ENCODE measurements at regions not wholly inside any gene's neighbourhood (a gene's known extent, or its start where the extent isn't known, plus 50 kb on each side); places are given as distances from the start of the nearest gene placed in this dataset.

GRCh38 chr6:96276305-96276704 lies 245.3 kb upstream of the UFL1 start:
- H3K9me3 Mint-ChIP-seq (ENCODE audit: unreplicated experiment) = no peaks in the 10 kb centered on the region
- TF ChIP-seq CTCF (IDR thresholded peaks at IDR 0.05; ENCODE audit: unreplicated experiment) = no peak
- no peak for DNase-seq (ENCODE audit: low spot score)
- H3K4me3 Mint-ChIP-seq (ENCODE audit: unreplicated experiment) = no peak overlapping the region
- H3K27me3 Mint-ChIP-seq (ENCODE audit: unreplicated experiment) = no peaks in the 10 kb centered on the region
- H3K36me3 Mint-ChIP-seq (ENCODE audit: low read depth, unreplicated experiment) = no peaks in the 10 kb centered on the region
- no peak overlapping the region for H3K27ac Mint-ChIP-seq (ENCODE audit: unreplicated experiment)
- no peaks in the 10 kb centered on the region for H3K4me1 Mint-ChIP-seq (ENCODE audit: unreplicated experiment)

- Mint-ChIP-seq H3K9me3 (ENCODE audit: unreplicated experiment) (no peaks in the 10 kb centered on the region), H3K4me1 (ENCODE audit: unreplicated experiment) (no peaks in the 10 kb centered on the region), H3K27ac (ENCODE audit: unreplicated experiment) (no peak overlapping the region), H3K27me3 (ENCODE audit: unreplicated experiment) (no peaks in the 10 kb centered on the region), H3K36me3 (ENCODE audit: low read depth, unreplicated experiment) (no peaks in the 10 kb centered on the region), H3K4me3 (ENCODE audit: unreplicated experiment) (no peak overlapping the region)
- no peak for TF ChIP-seq CTCF (IDR thresholded peaks at IDR 0.05; ENCODE audit: unreplicated experiment)
- no peak for DNase-seq (ENCODE audit: low spot score)
These were observed 244.8 kb upstream of the UFL1 start for GRCh38 chr6:96276856-96277255.

DNA sequence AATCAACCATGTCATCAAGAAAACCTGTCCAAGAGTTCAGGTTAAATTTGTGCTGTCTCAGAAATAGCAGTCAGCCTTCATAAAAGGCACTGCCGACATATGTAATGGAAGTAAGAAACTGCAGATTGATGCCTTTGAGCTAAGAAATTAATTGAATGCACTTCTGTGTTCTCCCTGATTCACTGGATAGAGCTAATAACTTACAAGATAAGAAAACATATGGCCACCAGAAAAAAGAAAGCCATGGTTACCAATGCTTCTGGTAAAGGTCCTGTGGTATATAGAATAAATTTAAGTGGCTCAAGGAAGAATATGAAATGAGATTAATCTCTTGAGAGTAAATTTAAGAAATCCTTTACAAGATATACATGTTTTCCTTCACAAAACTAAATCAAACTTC lies 242.5 kb upstream of the UFL1 start:
- no peak overlapping the region for H3K4me3 Mint-ChIP-seq (ENCODE audit: unreplicated experiment)

DNA sequence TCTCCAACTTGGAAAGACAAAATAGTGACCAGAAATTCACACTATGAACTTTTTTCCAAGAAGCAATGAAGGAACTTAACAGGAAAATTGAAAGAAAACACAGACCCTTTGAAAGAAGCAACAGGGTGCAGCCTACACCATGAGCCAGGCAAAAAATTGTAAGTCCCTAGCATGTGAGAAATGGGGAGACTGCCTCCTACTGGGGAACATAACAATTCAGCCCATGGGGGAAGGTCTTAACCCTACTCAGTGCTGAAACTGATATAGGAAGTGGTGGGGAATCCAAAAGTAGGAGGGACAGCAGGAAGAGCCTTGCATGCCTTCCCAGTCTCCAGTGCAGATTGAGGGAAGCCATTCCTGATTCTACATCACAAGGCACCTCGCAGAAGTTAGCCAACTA lies 235.1 kb upstream of the UFL1 start:
- Mint-ChIP-seq H3K4me1 (ENCODE audit: unreplicated experiment) (no peaks in the 10 kb centered on the region), H3K27ac (ENCODE audit: unreplicated experiment) (no peak overlapping the region), H3K9me3 (ENCODE audit: unreplicated experiment) (no peaks in the 10 kb centered on the region), H3K36me3 (ENCODE audit: low read depth, unreplicated experiment) (no peaks in the 10 kb centered on the region), H3K4me3 (ENCODE audit: unreplicated experiment) (no peak overlapping the region), H3K27me3 (ENCODE audit: unreplicated experiment) (no peaks in the 10 kb centered on the region)
- no peak for TF ChIP-seq CTCF (IDR thresholded peaks at IDR 0.05; ENCODE audit: unreplicated experiment)
- no peak for DNase-seq (ENCODE audit: low spot score)

More for the DNA sequence above, 242.5 kb upstream of the UFL1 start:
- H3K36me3 Mint-ChIP-seq (ENCODE audit: low read depth, unreplicated experiment) = no peaks in the 10 kb centered on the region
- H3K9me3 Mint-ChIP-seq (ENCODE audit: unreplicated experiment) = no peaks in the 10 kb centered on the region
- no peak for DNase-seq (ENCODE audit: low spot score)
- H3K27ac Mint-ChIP-seq (ENCODE audit: unreplicated experiment) = no peak overlapping the region
- no peak for TF ChIP-seq CTCF (IDR thresholded peaks at IDR 0.05; ENCODE audit: unreplicated experiment)
- no peaks in the 10 kb centered on the region for H3K27me3 Mint-ChIP-seq (ENCODE audit: unreplicated experiment)
- H3K4me1 Mint-ChIP-seq (ENCODE audit: unreplicated experiment) = no peaks in the 10 kb centered on the region

DNA sequence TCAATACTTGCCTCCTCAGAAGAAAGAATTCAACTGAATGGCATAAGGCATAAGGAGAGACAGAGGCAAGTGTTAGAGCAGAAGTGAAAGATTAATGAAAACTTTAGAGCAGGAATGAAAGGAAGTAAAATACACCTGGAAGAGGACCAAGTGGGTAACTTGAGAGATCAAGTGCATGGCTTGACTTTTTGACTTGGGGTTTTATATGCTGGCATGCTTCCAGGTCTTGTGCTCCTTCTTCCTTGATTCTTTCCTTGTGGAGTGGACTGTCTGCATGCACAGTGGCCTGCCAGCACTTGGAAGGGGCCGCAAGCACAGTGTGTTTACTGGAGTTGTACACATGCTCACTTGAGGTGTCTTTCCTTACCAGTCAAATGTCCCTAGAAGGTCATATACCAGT lies 222.1 kb upstream of the UFL1 start:
- no peaks in the 10 kb centered on the region for H3K9me3 Mint-ChIP-seq (ENCODE audit: unreplicated experiment)
- H3K4me3 Mint-ChIP-seq (ENCODE audit: unreplicated experiment) = no peak overlapping the region
- H3K27ac Mint-ChIP-seq (ENCODE audit: unreplicated experiment) = no peak overlapping the region
- peaks cover 4% of the 10 kb centered on the region for H3K27me3 Mint-ChIP-seq (ENCODE audit: unreplicated experiment)
- H3K36me3 Mint-ChIP-seq (ENCODE audit: low read depth, unreplicated experiment) = no peaks in the 10 kb centered on the region
- TF ChIP-seq CTCF (IDR thresholded peaks at IDR 0.05; ENCODE audit: unreplicated experiment) = no peak
- no peak for DNase-seq (ENCODE audit: low spot score)
- H3K4me1 Mint-ChIP-seq (ENCODE audit: unreplicated experiment) = peaks cover 2% of the 10 kb centered on the region

All from endothelial cell (in vitro differentiated cells).